ENCODE measurements at regions not wholly inside any gene's neighbourhood (a gene's known extent, or its start where the extent isn't known, plus 50 kb on each side); places are given as distances from the start of the nearest gene placed in this dataset.

- Histone ChIP-seq H3K27ac (ENCODE audit: low read depth, low read length) (no peak overlapping the region), H3K4me2 (ENCODE audit: low read length) (no peak overlapping the region), H2AFZ (ENCODE audit: low read depth, low read length) (no peak overlapping the region), H3K9ac (ENCODE audit: low read length) (no peak overlapping the region), H4K20me1 (ENCODE audit: insufficient read depth, low read length) (no peaks in the 10 kb centered on the region), H3K4me1 (ENCODE audit: insufficient read depth, low read length) (no peaks in the 10 kb centered on the region), H3K27me3 (ENCODE audit: insufficient read depth, low read length) (no peaks in the 10 kb centered on the region), H3K4me3 (ENCODE audit: insufficient read depth, low read depth, low read length) (no peak overlapping the region), H3K79me2 (ENCODE audit: insufficient read depth, low read length) (no peaks in the 10 kb centered on the region), H3K9me3 (ENCODE audit: insufficient read depth, low read depth, low read length) (no peaks in the 10 kb centered on the region), H3K36me3 (ENCODE audit: insufficient read depth, low read length) (no peaks in the 10 kb centered on the region)
- Mint-ChIP-seq H3K4me1 (ENCODE audit: low read depth, unreplicated experiment) (peaks cover 5% of the 10 kb centered on the region), H3K36me3 (ENCODE audit: low read depth, unreplicated experiment) (no peaks in the 10 kb centered on the region), H3K4me3 (ENCODE audit: unreplicated experiment) (no peak overlapping the region), H3K27ac (ENCODE audit: unreplicated experiment) (no peak overlapping the region), H3K27me3 (ENCODE audit: low read depth, unreplicated experiment) (no peaks in the 10 kb centered on the region), H3K9me3 (ENCODE audit: unreplicated experiment) (no peaks in the 10 kb centered on the region)
- DNase-seq (ENCODE audit: low read depth) (no peak), FAIRE-seq (no peak)
- TF ChIP-seq CTCF (IDR thresholded peaks at IDR 0.05; ENCODE audit: insufficient read depth, low read depth, low read length) (no peak), EZH2 (IDR thresholded peaks at IDR 0.05; ENCODE audit: insufficient read depth, low read length) (no peak)
Measured at GRCh38 chr3:118477768-118478167, 556.9 kb downstream of the IGSF11 start.

- DNase-seq (ENCODE audit: low read depth), result no peak
- Histone ChIP-seq H3K79me2 (ENCODE audit: insufficient read depth, low read length) (no peaks in the 10 kb centered on the region), H3K9me3 (ENCODE audit: insufficient read depth, low read depth, low read length) (no peaks in the 10 kb centered on the region), H4K20me1 (ENCODE audit: insufficient read depth, low read length) (no peaks in the 10 kb centered on the region), H3K27ac (ENCODE audit: low read depth, low read length) (no peak overlapping the region), H3K4me1 (ENCODE audit: insufficient read depth, low read length) (no peaks in the 10 kb centered on the region), H3K27me3 (ENCODE audit: insufficient read depth, low read length) (no peaks in the 10 kb centered on the region), H2AFZ (ENCODE audit: low read depth, low read length) (no peak overlapping the region), H3K36me3 (ENCODE audit: insufficient read depth, low read length) (no peaks in the 10 kb centered on the region), H3K4me2 (ENCODE audit: low read length) (no peak overlapping the region), H3K4me3 (ENCODE audit: insufficient read depth, low read depth, low read length) (no peak overlapping the region), H3K9ac (ENCODE audit: low read length) (no peak overlapping the region)
- H3K36me3 Mint-ChIP-seq (ENCODE audit: low read depth, unreplicated experiment), result no peaks in the 10 kb centered on the region
- no peaks in the 10 kb centered on the region for H3K9me3 Mint-ChIP-seq (ENCODE audit: unreplicated experiment)
- TF ChIP-seq EZH2 (IDR thresholded peaks at IDR 0.05; ENCODE audit: insufficient read depth, low read length), result no peak
- TF ChIP-seq CTCF (IDR thresholded peaks at IDR 0.05; ENCODE audit: insufficient read depth, low read depth, low read length), result no peak
- H3K27ac Mint-ChIP-seq (ENCODE audit: unreplicated experiment), result no peak overlapping the region
- no peak overlapping the region for H3K4me3 Mint-ChIP-seq (ENCODE audit: unreplicated experiment)
- H3K27me3 Mint-ChIP-seq (ENCODE audit: low read depth, unreplicated experiment), result no peaks in the 10 kb centered on the region
- H3K4me1 Mint-ChIP-seq (ENCODE audit: low read depth, unreplicated experiment), result peaks cover 5% of the 10 kb centered on the region
- no peak for FAIRE-seq
Measured at GRCh38 chr3:118478706-118479276, 555.9 kb downstream of the IGSF11 start.

GRCh38 chr3:118479376-118479775 is 555.3 kb downstream of the IGSF11 start:
- H3K4me3 ChIP-seq (ENCODE audit: insufficient read depth, low read depth, low read length), result no peak overlapping the region
- H3K9me3 ChIP-seq (ENCODE audit: insufficient read depth, low read depth, low read length), result no peaks in the 10 kb centered on the region
- no peaks in the 10 kb centered on the region for H3K9me3 Mint-ChIP-seq (ENCODE audit: unreplicated experiment)
- no peak overlapping the region for H2AFZ ChIP-seq (ENCODE audit: low read depth, low read length)
- H3K4me1 ChIP-seq (ENCODE audit: insufficient read depth, low read length), result no peaks in the 10 kb centered on the region
- FAIRE-seq (no peak), DNase-seq (ENCODE audit: low read depth) (no peak)
- H3K36me3 Mint-ChIP-seq (ENCODE audit: low read depth, unreplicated experiment), result no peaks in the 10 kb centered on the region
- no peaks in the 10 kb centered on the region for H3K79me2 ChIP-seq (ENCODE audit: insufficient read depth, low read length)
- no peaks in the 10 kb centered on the region for H3K36me3 ChIP-seq (ENCODE audit: insufficient read depth, low read length)
- no peak overlapping the region for H3K27ac Mint-ChIP-seq (ENCODE audit: unreplicated experiment)
- H4K20me1 ChIP-seq (ENCODE audit: insufficient read depth, low read length), result no peaks in the 10 kb centered on the region
- H3K27me3 ChIP-seq (ENCODE audit: insufficient read depth, low read length), result no peaks in the 10 kb centered on the region
- no peak overlapping the region for H3K27ac ChIP-seq (ENCODE audit: low read depth, low read length)
- no peak for TF ChIP-seq CTCF (IDR thresholded peaks at IDR 0.05; ENCODE audit: insufficient read depth, low read depth, low read length)
- no peak for TF ChIP-seq EZH2 (IDR thresholded peaks at IDR 0.05; ENCODE audit: insufficient read depth, low read length)
- no peak overlapping the region for H3K4me3 Mint-ChIP-seq (ENCODE audit: unreplicated experiment)
- no peaks in the 10 kb centered on the region for H3K27me3 Mint-ChIP-seq (ENCODE audit: low read depth, unreplicated experiment)
- H3K4me2 ChIP-seq (ENCODE audit: low read length), result no peak overlapping the region
- no peak overlapping the region for H3K9ac ChIP-seq (ENCODE audit: low read length)
- H3K4me1 Mint-ChIP-seq (ENCODE audit: low read depth, unreplicated experiment), result peaks cover 5% of the 10 kb centered on the region

Measured in astrocyte (in vitro differentiated cells and primary cell).